HG02642 (cell line): ENCODE measurements at regions not wholly inside any gene's neighbourhood (a gene's known extent, or its start where the extent isn't known, plus 50 kb on each side); places are given as distances from the start of the nearest gene placed in this dataset.
"Not testable (repeated sequence)": the region's sequence is repeated elsewhere in the genome, so short reads cannot be mapped to it uniquely, and the experiment has no call there.

ENCODE experiments used
- ATAC-seq: cut with Tn5 transposase; IDR thresholded peaks from one replicate; pipeline ENCODE4 v1.9.1; 2021; ENCODE audit warnings: mild to moderate bottlenecking; ENCODE audit not compliant: unreplicated experiment, poor library complexity

- no peak for ATAC-seq
These were observed 509.6 kb upstream of the SYT4 start for GRCh38 chr18:43786893-43787292.

DNA sequence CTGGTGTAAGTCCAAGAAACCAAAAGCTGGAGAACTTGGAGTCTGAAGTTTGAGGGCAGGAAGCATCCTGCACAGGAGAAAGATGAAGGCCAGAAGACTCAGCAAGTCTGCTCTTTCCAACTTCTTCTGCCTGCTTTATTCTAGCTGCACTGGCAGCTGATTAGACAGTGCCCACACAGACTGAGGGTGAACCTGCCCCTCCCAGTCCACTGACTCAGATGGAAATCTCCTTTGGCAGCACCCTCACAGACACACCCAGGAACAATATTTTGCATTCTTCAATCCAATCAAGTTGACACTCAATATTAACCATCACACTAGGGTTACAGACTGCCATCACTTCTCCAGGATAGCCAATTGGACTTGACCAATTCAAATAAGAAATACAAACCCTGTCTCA is 510.4 kb upstream of the SYT4 start:
- not testable (repeated sequence) for ATAC-seq

DNA sequence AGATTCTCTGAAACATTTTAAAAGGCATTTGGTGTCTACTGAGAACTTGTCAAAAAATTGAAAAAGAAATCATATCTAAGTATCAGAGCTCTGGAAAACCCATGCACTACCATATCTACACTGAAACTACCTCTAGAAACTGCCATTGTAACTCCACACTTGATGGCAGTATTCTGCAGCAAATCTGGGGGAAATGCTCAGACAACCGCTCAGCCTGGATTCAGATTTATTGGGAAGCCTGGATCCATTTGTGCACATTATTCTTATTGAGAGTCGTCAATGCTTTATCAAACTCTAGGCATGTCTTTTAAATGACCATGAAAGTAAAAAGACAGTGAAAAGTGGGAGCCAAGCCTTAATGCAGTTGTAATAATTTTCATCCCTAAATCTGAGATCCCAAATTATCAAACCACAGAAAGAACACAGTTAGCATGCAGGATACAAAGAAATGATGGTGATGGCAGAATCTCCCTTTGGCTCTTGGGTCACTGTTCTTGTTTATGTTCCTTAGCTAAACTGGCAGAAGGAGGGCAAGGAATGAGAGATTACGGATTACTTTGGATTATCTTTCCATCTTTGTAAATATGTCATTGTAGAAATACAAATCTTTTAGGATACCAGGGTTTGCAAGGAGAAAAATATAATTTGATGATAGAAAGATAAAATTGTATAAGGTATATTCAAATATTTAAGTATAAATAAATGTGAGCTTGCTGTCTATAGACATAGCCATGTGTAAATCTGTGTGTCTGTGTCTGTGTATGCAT is 512.1 kb upstream of the SYT4 start:
- ATAC-seq = no peak

DNA sequence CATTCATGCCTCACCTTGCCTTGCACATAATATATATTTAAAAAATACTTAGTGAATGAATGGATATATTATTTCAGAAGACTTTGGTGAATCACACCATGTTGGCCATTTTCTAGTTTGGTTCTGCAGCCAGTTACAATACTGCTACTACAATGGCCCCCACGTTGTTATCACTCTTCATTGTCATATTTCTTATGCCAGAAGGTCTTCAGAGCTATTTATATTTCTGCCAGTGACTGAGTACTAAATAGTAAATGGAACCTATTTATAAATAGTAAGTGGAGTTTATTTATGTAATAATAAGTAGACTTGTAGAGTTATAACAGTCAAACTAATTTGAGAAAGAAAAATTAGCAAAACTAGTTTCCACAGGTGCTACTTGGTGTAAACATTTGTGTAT is 516.6 kb upstream of the SYT4 start:
- no peak for ATAC-seq

DNA sequence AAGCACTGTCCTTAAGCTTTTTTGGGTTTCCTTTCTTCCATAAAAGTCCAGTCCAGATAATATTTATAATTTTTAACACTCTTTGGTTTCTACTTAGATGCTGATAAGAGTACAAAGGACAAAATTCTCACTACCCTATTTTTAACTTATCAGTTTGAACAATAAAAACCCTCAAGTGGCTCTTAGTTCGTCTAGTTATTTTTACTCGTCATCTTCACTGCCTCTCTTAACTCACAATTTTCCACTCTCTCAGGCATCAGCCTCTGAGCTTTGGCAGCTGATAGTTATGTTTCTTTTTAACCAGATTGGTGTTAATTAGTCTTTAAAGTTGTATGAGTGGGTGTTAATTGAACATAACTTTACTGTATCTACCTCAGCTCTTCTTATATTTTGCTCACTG is 517.1 kb upstream of the SYT4 start:
- ATAC-seq = no peak

- ATAC-seq = no peak
These were observed 520.1 kb upstream of the SYT4 start for GRCh38 chr18:43797347-43797746.

DNA sequence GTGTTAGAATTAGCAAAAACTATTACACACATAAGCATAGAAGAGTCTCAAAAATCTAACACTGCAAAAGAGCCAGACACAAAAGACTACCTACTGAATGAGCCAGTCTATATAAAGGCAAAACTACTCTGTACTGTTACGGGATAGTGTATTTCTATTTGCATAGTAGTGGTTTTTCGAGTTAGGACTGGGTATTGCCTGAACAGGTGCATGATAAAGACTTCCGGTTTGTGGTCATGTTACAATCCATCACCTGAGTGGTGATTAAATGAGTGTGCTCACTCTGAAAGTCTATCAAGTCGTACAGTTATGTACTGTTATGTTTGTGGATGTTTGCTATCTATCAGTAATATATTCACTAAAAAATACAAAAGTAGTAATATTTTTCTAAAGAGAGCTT is 523.3 kb upstream of the SYT4 start:
- no peak for ATAC-seq

- no peak for ATAC-seq
These were observed 528.4 kb upstream of the SYT4 start for GRCh38 chr18:43805646-43806194.

DNA sequence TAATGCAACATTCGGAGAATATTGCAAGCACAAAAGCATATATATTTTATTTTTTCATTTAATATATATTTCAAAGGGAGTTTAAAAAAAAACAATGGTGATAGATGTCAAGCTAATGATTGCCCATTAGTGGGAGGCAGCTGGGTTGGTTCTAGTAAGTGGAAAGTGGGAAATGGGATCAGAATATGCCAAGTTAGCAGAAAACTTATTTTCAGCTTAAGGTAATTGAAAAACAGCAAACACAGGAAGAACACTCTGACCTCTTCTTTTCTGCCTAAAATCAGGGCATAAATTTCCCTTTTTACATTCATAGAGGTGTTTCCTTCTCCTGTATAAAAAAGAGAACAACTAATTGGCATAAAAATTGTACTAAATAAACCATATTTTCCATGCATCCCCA is 535.3 kb upstream of the SYT4 start:
- ATAC-seq = no peak

DNA sequence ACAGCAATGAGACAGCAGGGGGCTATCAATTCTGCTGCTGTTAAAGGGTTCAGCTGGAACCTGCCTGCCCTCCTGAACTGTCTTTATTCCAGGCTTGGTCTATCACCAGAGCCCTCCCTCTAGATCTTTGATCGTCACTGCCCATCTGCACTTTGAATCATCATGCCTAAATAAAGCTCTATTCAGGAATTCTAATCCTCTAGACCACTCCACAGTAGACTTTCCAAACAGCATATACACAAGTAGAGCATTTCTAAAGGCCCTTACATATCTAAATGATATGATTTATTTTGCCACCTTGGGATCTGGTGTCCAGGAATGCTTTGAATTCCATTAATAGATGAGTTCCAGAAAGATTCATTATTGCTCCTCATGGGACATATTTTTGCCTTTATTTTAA is 542.1 kb upstream of the SYT4 start:
- ATAC-seq = no peak

DNA sequence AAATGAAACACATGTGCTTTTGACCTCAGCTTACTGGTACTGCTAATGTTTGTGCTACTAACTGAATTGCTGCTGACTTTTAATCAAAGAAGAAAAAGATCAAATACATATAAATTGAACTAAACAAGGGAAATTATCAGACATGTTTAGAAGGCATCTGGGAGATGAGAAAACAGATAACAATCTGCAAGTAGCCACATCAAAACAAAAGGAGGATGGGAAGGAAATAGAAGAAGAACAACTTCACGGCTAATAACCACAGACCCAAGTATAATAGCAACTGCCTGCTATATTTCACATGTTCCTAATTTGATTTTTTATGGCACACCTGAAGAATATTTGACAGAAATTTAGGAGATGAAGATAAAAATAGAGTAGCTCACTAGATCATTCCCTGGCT is 542.6 kb upstream of the SYT4 start:
- ATAC-seq = no peak

DNA sequence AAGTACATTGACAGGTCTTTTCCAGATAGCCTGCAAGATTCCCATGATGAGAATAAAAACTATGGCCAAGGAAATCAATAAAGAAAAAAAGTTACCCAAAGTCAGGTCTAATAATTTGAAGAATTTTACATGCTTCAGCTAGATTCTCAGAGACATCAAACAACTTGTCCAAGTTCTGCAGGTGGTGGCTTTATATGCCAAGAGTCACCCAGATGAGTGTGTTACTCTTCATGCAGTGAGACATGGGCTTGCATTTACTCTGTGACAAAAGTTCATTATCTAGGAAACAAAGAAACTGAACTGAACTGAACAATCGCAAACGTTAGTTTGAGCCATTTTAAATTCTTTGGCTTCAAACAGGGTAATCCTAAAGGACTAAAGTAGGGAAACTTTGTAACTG is 548.5 kb upstream of the SYT4 start:
- ATAC-seq = no peak

DNA sequence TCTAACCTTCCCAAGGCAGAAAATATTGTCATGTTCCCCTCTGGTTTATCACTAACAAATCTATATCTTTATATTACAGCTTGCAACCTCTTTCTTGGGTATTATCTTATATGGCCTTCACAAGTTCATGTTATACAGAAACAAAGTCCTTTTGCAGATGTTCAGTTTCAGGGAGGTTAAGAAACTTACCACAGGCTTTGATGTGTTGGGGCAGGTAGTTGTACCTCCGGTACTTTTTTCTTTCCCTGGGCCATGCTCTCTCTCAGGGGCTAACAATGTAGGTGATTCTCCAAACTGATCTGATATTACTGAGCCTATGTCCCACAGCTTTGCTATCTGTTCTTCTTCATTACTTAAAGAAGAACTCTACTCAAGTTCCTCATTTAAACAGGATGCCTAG is 548.9 kb upstream of the SYT4 start:
- ATAC-seq = no peak

DNA sequence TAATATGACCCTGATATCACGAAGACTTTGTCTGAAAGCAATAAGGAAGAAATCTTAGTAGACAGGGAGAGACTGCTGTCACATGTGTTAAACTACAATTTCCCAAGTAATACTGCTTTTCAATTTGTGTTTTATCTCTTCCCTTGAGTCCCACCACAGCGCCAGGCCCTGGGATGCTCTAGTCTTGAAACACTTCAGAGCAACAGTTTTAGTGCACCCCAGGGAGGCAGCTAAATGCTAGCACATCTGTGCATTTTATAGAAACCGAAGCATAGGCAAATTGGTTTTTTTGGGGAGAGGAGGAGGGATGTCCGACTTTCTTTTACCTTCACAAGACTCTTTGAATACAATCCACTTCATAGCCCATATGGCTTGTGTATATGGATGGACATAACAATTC is 550.0 kb upstream of the SYT4 start:
- no peak for ATAC-seq

DNA sequence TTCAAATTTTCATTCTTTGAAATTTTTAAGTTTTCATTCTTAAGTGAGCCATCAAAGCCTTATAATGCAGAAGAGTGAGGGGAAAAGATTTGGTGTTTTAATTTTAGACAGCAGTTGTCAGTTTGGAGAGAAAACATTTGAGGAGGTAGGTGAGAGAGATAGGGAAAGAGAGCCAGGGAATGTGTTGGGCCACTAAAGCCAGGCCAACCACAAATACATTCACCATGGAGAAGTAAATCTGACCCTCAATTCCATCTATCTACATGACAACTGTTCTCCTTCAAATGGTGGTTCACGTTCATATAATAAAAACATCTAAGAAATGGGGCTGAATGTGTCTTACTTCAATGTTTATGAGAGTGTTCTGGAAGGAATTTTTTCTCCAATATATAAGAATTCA is 553.0 kb upstream of the SYT4 start:
- no peak for ATAC-seq

DNA sequence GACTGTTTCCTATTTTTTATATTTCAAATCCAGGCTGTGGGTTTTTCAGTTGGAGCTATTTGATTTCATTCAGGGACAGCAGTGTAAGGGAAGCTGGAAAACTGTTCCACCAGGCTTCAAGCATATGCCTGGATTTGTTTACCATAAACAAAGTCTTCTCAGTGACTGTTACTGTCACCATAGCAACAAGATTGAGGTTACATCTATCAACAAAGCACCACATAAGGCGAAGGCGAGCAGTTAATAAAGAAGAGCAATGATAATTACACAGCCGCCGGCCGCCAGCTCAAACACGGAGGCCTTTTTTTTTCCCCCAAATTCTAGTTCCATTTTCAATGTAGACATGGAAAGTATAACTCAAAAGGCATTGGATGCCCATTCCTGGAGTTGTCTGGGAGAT is 553.7 kb upstream of the SYT4 start:
- ATAC-seq = no peak

GRCh38 chr18:43846299-43846698 is 569.0 kb upstream of the SYT4 start:
- ATAC-seq = no peak

DNA sequence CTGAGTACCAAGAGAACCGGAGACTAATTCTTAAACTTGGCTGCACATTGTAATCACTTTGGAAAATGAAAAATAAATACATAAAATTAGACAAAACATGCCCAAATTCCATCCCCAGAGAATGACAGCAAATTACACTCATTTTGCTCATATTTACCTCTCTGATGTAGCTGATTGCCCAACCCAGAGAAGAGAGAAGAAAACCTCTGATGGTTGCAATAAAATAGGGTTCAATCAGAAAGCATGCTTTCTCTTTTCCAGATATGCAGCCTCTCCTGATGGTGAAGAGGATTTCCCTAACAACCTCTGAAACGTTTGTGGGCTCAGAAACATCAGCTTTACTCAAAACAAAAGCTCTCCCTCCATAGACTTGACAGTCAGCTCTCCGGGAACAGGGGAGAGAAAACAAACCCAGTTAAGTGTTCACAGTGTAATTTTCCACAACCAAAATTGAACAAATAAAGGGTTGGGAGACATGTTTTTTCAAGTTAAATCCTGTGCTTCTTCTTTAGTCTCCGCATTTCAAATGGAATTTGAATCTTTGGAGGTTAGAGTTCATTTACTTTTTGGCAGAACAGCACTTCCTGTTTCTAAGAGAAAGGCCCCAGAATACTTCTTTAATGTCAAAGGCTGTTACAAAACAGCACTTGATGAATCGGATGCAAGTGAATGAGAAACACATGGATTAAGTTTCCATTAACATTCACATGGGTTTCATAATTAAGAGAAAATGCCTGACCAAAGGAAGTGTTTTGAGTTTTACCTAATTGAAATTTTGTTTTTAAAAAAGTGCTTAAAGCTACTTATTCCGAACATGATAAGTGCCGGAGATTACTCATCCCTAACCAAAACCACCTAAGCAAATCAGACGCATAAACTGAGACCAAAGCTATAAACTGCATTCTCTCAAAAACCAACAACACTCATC is 570.1 kb upstream of the SYT4 start:
- no peak for ATAC-seq

DNA sequence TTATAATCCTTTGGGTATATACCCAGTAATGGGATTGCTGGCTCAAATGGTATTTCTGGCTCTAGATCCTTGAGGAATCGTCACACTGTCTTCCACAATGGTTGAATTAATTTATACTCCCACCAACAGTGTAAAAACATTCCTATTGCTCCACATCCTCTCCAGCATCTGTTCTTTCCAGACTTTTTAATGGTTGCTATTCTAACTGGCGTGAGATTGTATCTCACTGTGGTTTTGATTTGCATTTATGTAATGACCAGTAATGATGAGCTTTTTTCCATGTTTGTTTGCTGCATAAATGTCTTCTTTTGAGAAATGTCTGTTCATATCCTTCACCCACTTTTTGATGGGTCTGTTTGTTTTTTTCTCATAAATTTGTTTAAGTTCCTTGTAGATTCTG is 572.5 kb upstream of the SYT4 start:
- ATAC-seq = not testable (repeated sequence)

- ATAC-seq = no peak
These were observed 578.1 kb upstream of the SYT4 start for GRCh38 chr18:43855376-43855775.

- ATAC-seq = no peak
These were observed 585.9 kb upstream of the SYT4 start for GRCh38 chr18:43863180-43863579.
